ENCODE measurements at regions not wholly inside any gene's neighbourhood (a gene's known extent, or its start where the extent isn't known, plus 50 kb on each side); places are given as distances from the start of the nearest gene placed in this dataset.

DNA sequence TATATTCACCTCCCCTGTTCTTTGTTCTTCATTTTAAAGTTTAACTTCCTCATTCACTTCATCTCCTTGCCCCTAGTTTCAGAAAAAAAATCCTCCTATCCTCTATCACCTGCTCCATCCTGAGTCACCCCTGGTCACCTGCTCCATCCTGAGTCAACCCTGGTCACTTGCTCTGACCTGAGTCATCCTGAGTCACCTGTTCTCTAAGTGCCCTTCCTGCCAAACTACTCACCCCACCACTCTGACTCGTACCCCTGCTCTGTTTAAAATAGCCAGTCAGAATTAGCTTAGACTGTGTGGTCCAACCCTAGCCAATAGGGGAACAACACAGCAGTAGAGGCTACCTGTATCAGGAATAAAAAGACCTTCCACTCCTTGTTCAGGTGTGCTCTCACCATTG, 716.9 kb downstream of the ZBBX start:
- Histone ChIP-seq H3K4me3 (no peak overlapping the region), H3K27me3 (no peaks in the 10 kb centered on the region), H3K4me1 (no peaks in the 10 kb centered on the region), H3K36me3 (no peaks in the 10 kb centered on the region), H3K27ac (no peak overlapping the region), H3K9me3 (peaks cover 3 to 37% of the 10 kb centered on the region in 2 donors)
- intact Hi-C loops (cut with DNase I; ENCODE audit: low total_unique reads): no loop called here
- TF ChIP-seq POLR2AphosphoS5 (IDR thresholded peaks at IDR 0.05) (no peak), POLR2A (IDR thresholded peaks at IDR 0.05) (no peak)
- TF ChIP-seq, protein P1, sequence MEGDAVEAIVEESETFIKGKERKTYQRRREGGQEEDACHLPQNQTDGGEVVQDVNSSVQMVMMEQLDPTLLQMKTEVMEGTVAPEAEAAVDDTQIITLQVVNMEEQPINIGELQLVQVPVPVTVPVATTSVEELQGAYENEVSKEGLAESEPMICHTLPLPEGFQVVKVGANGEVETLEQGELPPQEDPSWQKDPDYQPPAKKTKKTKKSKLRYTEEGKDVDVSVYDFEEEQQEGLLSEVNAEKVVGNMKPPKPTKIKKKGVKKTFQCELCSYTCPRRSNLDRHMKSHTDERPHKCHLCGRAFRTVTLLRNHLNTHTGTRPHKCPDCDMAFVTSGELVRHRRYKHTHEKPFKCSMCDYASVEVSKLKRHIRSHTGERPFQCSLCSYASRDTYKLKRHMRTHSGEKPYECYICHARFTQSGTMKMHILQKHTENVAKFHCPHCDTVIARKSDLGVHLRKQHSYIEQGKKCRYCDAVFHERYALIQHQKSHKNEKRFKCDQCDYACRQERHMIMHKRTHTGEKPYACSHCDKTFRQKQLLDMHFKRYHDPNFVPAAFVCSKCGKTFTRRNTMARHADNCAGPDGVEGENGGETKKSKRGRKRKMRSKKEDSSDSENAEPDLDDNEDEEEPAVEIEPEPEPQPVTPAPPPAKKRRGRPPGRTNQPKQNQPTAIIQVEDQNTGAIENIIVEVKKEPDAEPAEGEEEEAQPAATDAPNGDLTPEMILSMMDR (IDR thresholded peaks at IDR 0.05): no peak
- no peak for DNase-seq (ENCODE audit: low spot score in 2 of 2)

DNA sequence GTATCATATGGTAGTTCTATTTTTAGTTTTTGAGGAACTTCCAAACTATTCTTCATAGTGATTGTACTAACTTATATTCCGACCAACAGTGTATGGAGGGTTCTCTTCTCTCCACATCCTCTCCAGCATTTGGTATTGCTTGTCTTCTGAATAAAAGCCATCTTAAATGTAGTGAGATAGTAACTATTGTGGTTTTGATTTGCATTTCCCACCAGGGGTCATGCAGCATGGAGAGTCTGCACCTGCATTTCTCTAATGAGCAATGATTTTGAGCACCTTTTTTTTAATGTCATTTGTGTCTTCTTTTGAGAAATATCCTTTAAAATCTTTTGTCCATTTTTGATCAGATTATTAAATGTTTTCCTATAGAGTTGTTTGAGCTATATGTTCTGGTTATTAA, 718.5 kb downstream of the ZBBX start:
- no peaks in the 10 kb centered on the region for H3K36me3 ChIP-seq
- no peak for DNase-seq (ENCODE audit: low spot score in 2 of 2)
- H3K27ac ChIP-seq: no peak overlapping the region
- H3K4me3 ChIP-seq: no peak overlapping the region
- TF ChIP-seq, protein P1 (IDR thresholded peaks at IDR 0.05): no peak
- no peak for TF ChIP-seq POLR2AphosphoS5 (IDR thresholded peaks at IDR 0.05)
- TF ChIP-seq POLR2A (IDR thresholded peaks at IDR 0.05): no peak
- H3K9me3 ChIP-seq: peaks cover 3 to 37% of the 10 kb centered on the region in 2 donors
- H3K4me1 ChIP-seq: no peaks in the 10 kb centered on the region
- intact Hi-C loops (cut with DNase I; ENCODE audit: low total_unique reads): no loop called here
- no peaks in the 10 kb centered on the region for H3K27me3 ChIP-seq

- intact Hi-C loops (cut with DNase I; ENCODE audit: low total_unique reads): no loop called here
Measured at GRCh38 chr3:166660962-166661361, 719.1 kb downstream of the ZBBX start.

DNA sequence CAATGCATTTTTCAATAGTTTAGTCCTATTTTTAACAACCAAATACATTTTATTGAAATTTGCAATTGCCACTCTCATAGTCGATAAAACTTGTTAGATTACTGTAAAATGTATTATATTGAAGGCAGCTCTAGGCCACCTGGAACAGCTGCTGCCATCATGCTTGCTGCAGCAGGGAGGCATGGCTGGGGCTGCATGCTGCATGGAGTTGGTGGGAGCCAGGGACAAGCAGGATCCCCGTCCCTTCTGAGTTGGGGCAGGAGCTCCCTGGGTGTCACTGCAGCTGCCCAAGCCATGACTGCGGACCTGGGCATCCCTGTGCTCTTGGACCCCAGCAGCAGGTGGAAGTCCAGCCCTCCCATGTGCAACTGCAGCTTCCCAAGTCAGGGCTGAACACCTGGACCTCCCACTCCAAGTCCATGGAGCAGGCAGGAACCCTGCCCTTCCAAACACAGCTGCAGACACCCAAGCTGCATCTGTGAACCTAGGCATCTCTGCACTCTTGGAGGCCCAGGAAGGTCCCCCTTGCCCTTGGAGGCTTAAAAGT, 742.0 kb downstream of the ZBBX start:
- no peaks in the 10 kb centered on the region for H3K27me3 ChIP-seq
- DNase-seq (ENCODE audit: low spot score in 2 of 2): no peak
- intact Hi-C loops (cut with DNase I; ENCODE audit: low total_unique reads): no loop called here

More at GRCh38 chr3:166660962-166661361, 719.1 kb downstream of the ZBBX start:
- Histone ChIP-seq H3K4me1 (no peaks in the 10 kb centered on the region), H3K27me3 (no peaks in the 10 kb centered on the region), H3K27ac (no peak overlapping the region), H3K4me3 (no peak overlapping the region), H3K9me3 (peaks cover 3 to 37% of the 10 kb centered on the region in 2 donors), H3K36me3 (no peaks in the 10 kb centered on the region)
- TF ChIP-seq POLR2A (IDR thresholded peaks at IDR 0.05) (no peak), POLR2AphosphoS5 (IDR thresholded peaks at IDR 0.05) (no peak)
- TF ChIP-seq, protein P1 (IDR thresholded peaks at IDR 0.05): no peak
- DNase-seq (ENCODE audit: low spot score in 2 of 2): no peak

GRCh38 chr3:166634091-166634746, 745.9 kb downstream of the ZBBX start:
- no peak for DNase-seq (ENCODE audit: low spot score in 2 of 2)
- no peaks in the 10 kb centered on the region for H3K9me3 ChIP-seq

More for the DNA sequence above, 742.0 kb downstream of the ZBBX start:
- no peak for TF ChIP-seq POLR2AphosphoS5 (IDR thresholded peaks at IDR 0.05)
- TF ChIP-seq, protein P1 (IDR thresholded peaks at IDR 0.05): no peak
- Histone ChIP-seq H3K9me3 (no peaks in the 10 kb centered on the region), H3K36me3 (no peaks in the 10 kb centered on the region), H3K4me1 (no peaks in the 10 kb centered on the region), H3K4me3 (no peak overlapping the region), H3K27ac (no peak overlapping the region)

More at GRCh38 chr3:166634091-166634746, 745.9 kb downstream of the ZBBX start:
- Histone ChIP-seq H3K27me3 (no peaks in the 10 kb centered on the region), H3K36me3 (no peaks in the 10 kb centered on the region), H3K27ac (no peak overlapping the region), H3K4me3 (no peak overlapping the region), H3K4me1 (no peaks in the 10 kb centered on the region)
- intact Hi-C loops (cut with DNase I; ENCODE audit: low total_unique reads): no loop called here
- TF ChIP-seq, protein P1 (IDR thresholded peaks at IDR 0.05): no peak
- no peak for TF ChIP-seq POLR2A (IDR thresholded peaks at IDR 0.05)
- TF ChIP-seq POLR2AphosphoS5 (IDR thresholded peaks at IDR 0.05): no peak

Measured in breast epithelium (tissue), 4 donors.